H1 (cell line): ENCODE measurements at regions not wholly inside any gene's neighbourhood (a gene's known extent, or its start where the extent isn't known, plus 50 kb on each side); places are given as distances from the start of the nearest gene placed in this dataset.

Experiments used
- CTCF ChIA-PET: fragments of 300-600 bp; sonication (Branson Sonifier 250); formaldehyde crosslinking; loops from one replicate; lab custom pipeline; 2021; ENCODE audit not compliant: partially characterized antibody; lab: Charles Lee
- POLR2A ChIA-PET: fragments of 300-600 bp; sonication (Branson Sonifier 250); formaldehyde crosslinking; loops from one replicate; lab custom pipeline; 2021; ENCODE audit warnings: inconsistent platforms; ENCODE audit not compliant: partially characterized antibody; lab: Charles Lee
- DNase-seq, 2 experiments: peaks; one replicate each; pipeline versions ENCODE4 v3.0.0 to v3.0.0-alpha.2; 2010 to 2022; ENCODE audit warnings: low spot score in 2 of 2, low read depth in 1 of 2, mixed read lengths in 1 of 2
- FAIRE-seq: peaks from 2 replicates; lab custom pipeline; 2011; peaks lifted over from hg19 to GRCh38; lab: Jason Lieb, UNC
- H2AFZ ChIP-seq: 2 replicates; pipeline ENCODE4 v1.8.1; 2012; ENCODE audit warnings: low read length, inconsistent platforms
- H2AK5ac ChIP-seq: 2 replicates; pipeline ENCODE4 v1.6.1; 2013; ENCODE audit warnings: low read depth, low read length
- H2BK120ac ChIP-seq: replicated peaks from 2 replicates; pipeline ENCODE3; 2013; ENCODE audit warnings: low read depth, low read length, inconsistent platforms
- H2BK12ac ChIP-seq: 2 replicates; pipeline ENCODE4 v1.6.1; 2013; ENCODE audit warnings: low read depth, low read length
- H2BK15ac ChIP-seq: 2 replicates; pipeline ENCODE4 v1.6.1; 2013; ENCODE audit warnings: low read length
- H2BK20ac ChIP-seq: 2 replicates; pipeline ENCODE4 v1.6.1; 2013; ENCODE audit warnings: low read length
- H2BK5ac ChIP-seq: 2 replicates; pipeline ENCODE4 v1.6.1; 2013; ENCODE audit warnings: low read depth, low read length
- H3K14ac ChIP-seq: 2 replicates; pipeline ENCODE4 v1.6.1; 2013; ENCODE audit warnings: inconsistent platforms; ENCODE audit not compliant: insufficient read length
- H3K18ac ChIP-seq: 2 replicates; pipeline ENCODE4 v1.6.1; 2013; ENCODE audit warnings: low read length; ENCODE audit errors: extremely low read depth
- H3K23ac ChIP-seq: 2 replicates; pipeline ENCODE4 v1.6.1; 2013; ENCODE audit warnings: inconsistent platforms; ENCODE audit not compliant: insufficient read length
- H3K23me2 ChIP-seq: 2 replicates; pipeline ENCODE4 v1.6.1; 2013; ENCODE audit warnings: low read depth, low read length
- H3K27ac ChIP-seq: 2 replicates; pipeline ENCODE4 v1.6.1; 2011; ENCODE audit warnings: low read depth, low read length, inconsistent platforms
- H3K27me3 ChIP-seq, 4 experiments: replicated peaks in 1 of 4; 1 replicate in 1 of 4; 2 replicates in 3 of 4; pipeline versions ENCODE4 v1.6.1 to v1.8.1; 2011 to 2013; ENCODE audit warnings: low read length in 3 of 4, mild to moderate bottlenecking in 3 of 4, inconsistent platforms in 2 of 4, mixed read lengths in 2 of 4, moderate library complexity in 1 of 4; ENCODE audit not compliant: control insufficient read depth in 3 of 4, insufficient read depth in 3 of 4; ENCODE audit errors: extremely low read depth in 1 of 4
- H3K36me3 ChIP-seq, 4 experiments: 2 replicates each; pipeline versions ENCODE4 v1.6.1 to v1.8.1; 2011 to 2013; ENCODE audit warnings: mild to moderate bottlenecking in 4 of 4, low read length in 3 of 4, moderate library complexity in 2 of 4, control low read depth in 1 of 4, inconsistent platforms in 1 of 4; ENCODE audit not compliant: insufficient read depth in 4 of 4, control insufficient read depth in 2 of 4
- H3K4ac ChIP-seq: replicated peaks from 2 replicates; pipeline ENCODE3; 2013; ENCODE audit warnings: low read length, low read depth, mixed read lengths, inconsistent platforms; ENCODE audit not compliant: insufficient read length
- H3K4me1 ChIP-seq, 4 experiments: replicated peaks in 1 of 4; 1 replicate in 1 of 4; 2 replicates in 3 of 4; pipeline versions ENCODE4 v1.6.1 to v1.8.1; 2011 to 2013; ENCODE audit warnings: low read length in 3 of 4, inconsistent platforms in 2 of 4, mixed read lengths in 1 of 4; ENCODE audit not compliant: insufficient read depth in 4 of 4, control insufficient read depth in 3 of 4
- H3K4me2 ChIP-seq, 2 experiments: 2 replicates each; pipeline versions ENCODE4 v1.6.1 to v1.8.1; 2011 to 2013; ENCODE audit warnings: low read depth in 2 of 2, low read length in 2 of 2, control low read depth in 1 of 2, inconsistent platforms in 1 of 2, mild to moderate bottlenecking in 1 of 2; ENCODE audit not compliant: insufficient read depth in 1 of 2
- H3K4me3 ChIP-seq, 4 experiments: fragments of 200-600, 300-600 bp in 1 of 4; sonication (generic), shearing (Covaris generic), sonication (Bioruptor Twin) in 1 of 4; 2 replicates each; pipeline versions ENCODE4 v1.5.1 to v1.8.1; 2011 to 2016; ENCODE audit warnings: low read length in 4 of 4, low read depth in 3 of 4, control low read depth in 2 of 4, inconsistent platforms in 2 of 4, mild to moderate bottlenecking in 2 of 4, mixed read lengths in 1 of 4, moderate library complexity in 1 of 4; ENCODE audit not compliant: insufficient read depth in 2 of 4; ENCODE audit errors: extremely low read depth in 1 of 4
- H3K56ac ChIP-seq: replicated peaks from 2 replicates; pipeline ENCODE3; 2013; ENCODE audit warnings: low read depth, mild to moderate bottlenecking, mixed read lengths, low read length, inconsistent platforms; ENCODE audit not compliant: insufficient read length
- H3K79me1 ChIP-seq: 2 replicates; pipeline ENCODE4 v1.6.1; 2013; ENCODE audit warnings: low read depth, low read length, control low read depth
- H3K79me2 ChIP-seq, 2 experiments: 2 replicates each; pipeline versions ENCODE4 v1.6.1 to v1.8.1; 2012 to 2013; ENCODE audit warnings: low read length in 2 of 2, mild to moderate bottlenecking in 2 of 2, inconsistent platforms in 1 of 2; ENCODE audit not compliant: insufficient read depth in 2 of 2, control insufficient read depth in 1 of 2
- H3K9ac ChIP-seq, 4 experiments: replicated peaks in 1 of 4; 1 replicate in 1 of 4; 2 replicates in 3 of 4; pipeline versions ENCODE4 v1.6.1 to v1.8.1; 2011 to 2013; ENCODE audit warnings: low read depth in 3 of 4, low read length in 3 of 4, control low read depth in 2 of 4, mild to moderate bottlenecking in 2 of 4, moderate library complexity in 2 of 4, inconsistent platforms in 1 of 4; ENCODE audit errors: extremely low read depth in 1 of 4
- H3K9me3 ChIP-seq, 2 experiments: 2 replicates each; pipeline versions ENCODE4 v1.6.1 to v1.8.1; 2012 to 2013; ENCODE audit warnings: mild to moderate bottlenecking in 2 of 2, moderate library complexity in 2 of 2, control low read depth in 1 of 2, inconsistent platforms in 1 of 2, low read depth in 1 of 2, low read length in 1 of 2, mixed read lengths in 1 of 2; ENCODE audit not compliant: insufficient read depth in 2 of 2
- H4K20me1 ChIP-seq, 2 experiments: replicated peaks in 1 of 2; 2 replicates each; pipeline versions ENCODE3 to v1.8.1; 2011 to 2013; ENCODE audit warnings: inconsistent platforms in 2 of 2, low read length in 2 of 2, mild to moderate bottlenecking in 1 of 2; ENCODE audit not compliant: insufficient read depth in 2 of 2, control insufficient read depth in 1 of 2
- H4K5ac ChIP-seq: 2 replicates; pipeline ENCODE4 v1.6.1; 2013; ENCODE audit warnings: low read length, low read depth, mixed read lengths, inconsistent platforms; ENCODE audit not compliant: insufficient read length
- H4K8ac ChIP-seq: 2 replicates; pipeline ENCODE4 v1.8.0; 2013; ENCODE audit warnings: mild to moderate bottlenecking, moderate library complexity, low read length, inconsistent platforms; ENCODE audit not compliant: insufficient read depth; ENCODE audit errors: extremely low read depth
- H4K91ac ChIP-seq: replicated peaks from 2 replicates; pipeline ENCODE3; 2013; ENCODE audit warnings: low read length, mixed read lengths, inconsistent platforms; ENCODE audit not compliant: insufficient read length
- EP300 ChIP-seq, 2 experiments: IDR thresholded peaks; 1 replicate in 1 of 2; 2 replicates in 1 of 2; pipeline ENCODE4 v1.6.1; 2011 to 2012; ENCODE audit warnings: low read depth in 2 of 2, low read length in 2 of 2, mild to moderate bottlenecking in 2 of 2, borderline replicate concordance in 1 of 2, inconsistent platforms in 1 of 2, moderate library complexity in 1 of 2
- JUN ChIP-seq: IDR thresholded peaks from 2 replicates; pipeline ENCODE4 v1.6.1; 2011; ENCODE audit warnings: low read depth, mild to moderate bottlenecking, improper control_type of control experiment, low read length
- KDM5A ChIP-seq: fragments of 200-600 bp; IDR thresholded peaks from 2 replicates; pipeline ENCODE4 v1.7.1; 2012; ENCODE audit warnings: mild to moderate bottlenecking, low read length, inconsistent platforms, mixed read lengths
- POLR2AphosphoS5 ChIP-seq: IDR thresholded peaks from 2 replicates; pipeline ENCODE4 v1.6.1; 2011; ENCODE audit warnings: low read depth, low read length
- POU5F1 ChIP-seq: IDR thresholded peaks from 2 replicates; pipeline ENCODE4 v1.6.1; 2011; ENCODE audit warnings: low read depth, mild to moderate bottlenecking, low read length, moderate library complexity
- RAD21 ChIP-seq, 2 experiments: IDR thresholded peaks in 1 of 2; conservative IDR thresholded peaks in 1 of 2; 2 replicates each; pipeline ENCODE4 v1.6.1; 2011; ENCODE audit warnings: low read depth in 2 of 2, low read length in 2 of 2, improper control_type of control experiment in 1 of 2, inconsistent platforms in 1 of 2, mild to moderate bottlenecking in 1 of 2, moderate library complexity in 1 of 2
- RBBP5 ChIP-seq: IDR thresholded peaks from 2 replicates; pipeline ENCODE4 v1.7.1; 2012; ENCODE audit warnings: low read depth, mild to moderate bottlenecking, inconsistent platforms, low read length, moderate library complexity, borderline replicate concordance
- RFX5 ChIP-seq: IDR thresholded peaks from 2 replicates; pipeline ENCODE4 v1.6.1; 2011; ENCODE audit warnings: low read depth, low read length, improper control_type of control experiment, borderline replicate concordance
- SAP30 ChIP-seq: fragments of 300-600 bp; sonication (generic); IDR thresholded peaks from 2 replicates; pipeline ENCODE4 v1.7.1; 2012; ENCODE audit warnings: low read length, moderate library complexity, mild to moderate bottlenecking, inconsistent platforms; ENCODE audit not compliant: insufficient read depth, insufficient replicate concordance
- USF2 ChIP-seq: IDR thresholded peaks from 2 replicates; pipeline ENCODE4 v1.6.1; 2011; ENCODE audit warnings: low read length, improper control_type of control experiment
- WGBS, 2 experiments: shearing (Covaris generic) in 1 of 2; methylation state at CpG; one replicate each; pipeline versions ENCODE4 v1.1.6 to v1.1.7; 2013 to 2015; ENCODE audit warnings: low lambda C conversion rate in 2 of 2, mixed read lengths in 2 of 2, inconsistent platforms in 1 of 2, low coverage in 1 of 2, missing lambda C conversion rate in 1 of 2; ENCODE audit not compliant: insufficient replicate concordance in 2 of 2, insufficient coverage in 1 of 2, insufficient read length in 1 of 2; ENCODE audit errors: extremely low coverage in 1 of 2, missing lambda C conversion rate in 1 of 2; 5-methylcytosine and 5-hydroxymethylcytosine counted together

GRCh38 chr13:81012031-81012430 lies 671.1 kb upstream of the SPRY2 start:
- Histone ChIP-seq H3K18ac (no peak overlapping the region), H3K4me3 (no peak overlapping the region), H3K56ac (no peak overlapping the region), H4K91ac (no peak overlapping the region), H3K36me3 (no peaks in the 10 kb centered on the region), H3K4ac (no peak overlapping the region), H2AFZ (no peak overlapping the region), H2BK120ac (no peak overlapping the region), H3K14ac (no peak overlapping the region), H3K27ac (no peak overlapping the region), H3K79me1 (no peaks in the 10 kb centered on the region), H3K9me3 (no peaks in the 10 kb centered on the region), H2BK12ac (no peak overlapping the region), H2BK5ac (no peak overlapping the region), H2BK20ac (no peak overlapping the region), H4K5ac (no peak overlapping the region), H2AK5ac (no peak overlapping the region), H3K4me1 (no peaks in the 10 kb centered on the region), H4K20me1 (no peaks in the 10 kb centered on the region), H3K79me2 (no peaks in the 10 kb centered on the region), H4K8ac (no peak overlapping the region), H3K23ac (no peak overlapping the region), H3K4me2 (no peak overlapping the region), H2BK15ac (no peak overlapping the region), H3K23me2 (no peaks in the 10 kb centered on the region; the same call in 1 of the 2 replicates), H3K9ac (no peak overlapping the region), H3K27me3 (no peaks in the 10 kb centered on the region)
- POLR2A ChIA-PET, result no interaction called here
- CTCF ChIA-PET, result interaction anchor here (0.6 to 1.5 kb wide), 4 partner anchors 33 to 492 kb away, joined by 3 to 4 read pairs (median 4); no protein-coding TSS in a partner anchor
- WGBS, 2 experiments, result 86% methylated on average over 4 of the region's 4 CpGs; no CpG with 5 or more reads in 1 of the 2 experiments
- DNase-seq (no peak), FAIRE-seq (no peak)
- no peak for TF ChIP-seq USF2
- TF ChIP-seq KDM5A, result no peak
- no peak for TF ChIP-seq POU5F1
- TF ChIP-seq JUN, result no peak
- no peak for TF ChIP-seq EP300 (IDR thresholded peaks at IDR 0.05; ENCODE audit: borderline replicate concordance in 1 of 2, low read depth in 2 of 2, low read length in 2 of 2)
- TF ChIP-seq RAD21 (IDR thresholded peaks at IDR 0.05 in 1 of 2, conservative IDR thresholded peaks at IDR 0.05 in 1 of 2; ENCODE audit: low read depth in 2 of 2, low read length in 2 of 2), result 0 out of 4 replicates have a peak, but pooled peaks of 1 of the 2 experiments have one; percentile 4
- no peak for TF ChIP-seq SAP30
- TF ChIP-seq RFX5, result no peak
- no peak for TF ChIP-seq RBBP5
- TF ChIP-seq POLR2AphosphoS5, result no peak
